ENCODE measurements at regions not wholly inside any gene's neighbourhood (a gene's known extent, or its start where the extent isn't known, plus 50 kb on each side); places are given as distances from the start of the nearest gene placed in this dataset.
A peak's percentile ranks its signal among the peaks of the same experiment; 100 is the strongest.

DNA sequence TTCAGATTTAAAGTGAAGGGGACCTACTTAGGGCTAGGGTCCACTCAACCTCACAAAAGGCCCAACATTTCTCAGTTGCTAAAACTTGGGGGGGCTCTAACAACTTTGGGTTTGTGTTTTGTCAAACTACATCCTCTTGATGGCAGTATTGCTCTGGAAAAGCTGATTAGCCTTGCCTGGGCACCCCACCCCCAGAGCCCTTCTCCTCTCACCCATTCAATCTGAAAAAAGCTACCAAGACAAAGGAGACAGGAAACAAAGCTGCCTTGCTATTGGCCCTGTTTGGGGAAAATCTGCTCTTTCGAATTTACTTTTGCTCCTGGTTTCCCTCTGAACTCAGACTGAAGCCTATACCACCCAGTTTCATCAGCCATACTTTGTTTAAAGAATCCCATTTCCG, 195.2 kb upstream of the STK26 start:
- Histone ChIP-seq H3K9me3 (ENCODE audit: control insufficient read depth, low read length) (no peaks in the 10 kb centered on the region), H2BK120ac (ENCODE audit: low read depth, low read length) (no peak overlapping the region), H3K36me3 (ENCODE audit: control insufficient read depth in 1 of 2, insufficient read depth in 2 of 2, low read depth in 1 of 2, low read length in 2 of 2) (no peaks in the 10 kb centered on the region), H3K14ac (ENCODE audit: low read length in 2 of 2) (no peak overlapping the region), H2BK5ac (ENCODE audit: low read depth, low read length, poor library complexity, severe bottlenecking) (no peak overlapping the region), H3K79me1 (replicated peaks; ENCODE audit: low read length, poor library complexity, severe bottlenecking) (peaks cover 2% of the 10 kb centered on the region), H4K91ac (ENCODE audit: low read length) (no peak overlapping the region), H3K4me1 (ENCODE audit: control insufficient read depth, insufficient read depth, low read depth, low read length) (peaks cover 2% of the 10 kb centered on the region), H3K9ac (ENCODE audit: low read length) (no peak overlapping the region), H3K27me3 (ENCODE audit: control insufficient read depth in 1 of 2, insufficient read depth in 1 of 2, low read length in 2 of 2) (peaks cover 0 to 23% of the 10 kb centered on the region in 2 experiments), H2AK5ac (ENCODE audit: low read length, severe bottlenecking) (no peak overlapping the region), H3K18ac (ENCODE audit: low read depth in 1 of 2, low read length in 2 of 2) (no peak overlapping the region), H3K4me2 (ENCODE audit: low read length, poor library complexity, severe bottlenecking) (peak overlapping the region; percentile 22), H3K23ac (ENCODE audit: low read length in 2 of 2) (no peak overlapping the region), H3K27ac (ENCODE audit: low read length, poor library complexity, severe bottlenecking) (no peak overlapping the region), H2BK12ac (ENCODE audit: low read length in 2 of 2) (no peak overlapping the region), H4K8ac (ENCODE audit: low read length) (no peak overlapping the region), H3K4ac (ENCODE audit: low read depth in 1 of 2, low read length in 2 of 2) (no peak overlapping the region), H2AFZ (ENCODE audit: low read depth, low read length) (no peak overlapping the region), H2BK15ac (ENCODE audit: low read depth, poor library complexity, severe bottlenecking) (no peak overlapping the region), H3K4me3 (ENCODE audit: insufficient read depth in 1 of 2, low read depth in 1 of 2, low read length in 2 of 2) (no peak overlapping the region)
- DNase-seq: peak; percentile 41
- WGBS: 0% methylated on average over 1 of the region's 2 CpGs

GRCh38 chrX:131828482-131828881, 194.6 kb upstream of the STK26 start:
- peak overlapping the region; percentile 39 for H3K4me2 ChIP-seq (ENCODE audit: low read length, poor library complexity, severe bottlenecking)
- DNase-seq: no peak
- H3K79me1 ChIP-seq (replicated peaks; ENCODE audit: low read length, poor library complexity, severe bottlenecking): peaks cover 2% of the 10 kb centered on the region
- H3K4ac ChIP-seq (ENCODE audit: low read depth in 1 of 2, low read length in 2 of 2): no peak overlapping the region
- H3K4me3 ChIP-seq (ENCODE audit: insufficient read depth in 1 of 2, low read depth in 1 of 2, low read length in 2 of 2): no peak overlapping the region
- peaks cover 0 to 23% of the 10 kb centered on the region in 2 experiments for H3K27me3 ChIP-seq (ENCODE audit: control insufficient read depth in 1 of 2, insufficient read depth in 1 of 2, low read length in 2 of 2)
- no peak overlapping the region for H2BK120ac ChIP-seq (ENCODE audit: low read depth, low read length)
- no peaks in the 10 kb centered on the region for H3K36me3 ChIP-seq (ENCODE audit: control insufficient read depth in 1 of 2, insufficient read depth in 2 of 2, low read depth in 1 of 2, low read length in 2 of 2)
- no peaks in the 10 kb centered on the region for H3K9me3 ChIP-seq (ENCODE audit: control insufficient read depth, low read length)
- no peak overlapping the region for H3K14ac ChIP-seq (ENCODE audit: low read length in 2 of 2)
- no peak overlapping the region for H2BK12ac ChIP-seq (ENCODE audit: low read length in 2 of 2)
- no peak overlapping the region for H2BK15ac ChIP-seq (ENCODE audit: low read depth, poor library complexity, severe bottlenecking)
- H3K4me1 ChIP-seq (ENCODE audit: control insufficient read depth, insufficient read depth, low read depth, low read length): peaks cover 2% of the 10 kb centered on the region
- no peak overlapping the region for H3K23ac ChIP-seq (ENCODE audit: low read length in 2 of 2)
- H2BK5ac ChIP-seq (ENCODE audit: low read depth, low read length, poor library complexity, severe bottlenecking): no peak overlapping the region
- no peak overlapping the region for H3K9ac ChIP-seq (ENCODE audit: low read length)
- no peak overlapping the region for H3K27ac ChIP-seq (ENCODE audit: low read length, poor library complexity, severe bottlenecking)
- H2AFZ ChIP-seq (ENCODE audit: low read depth, low read length): no peak overlapping the region
- H3K18ac ChIP-seq (ENCODE audit: low read depth in 1 of 2, low read length in 2 of 2): no peak overlapping the region
- no peak overlapping the region for H2AK5ac ChIP-seq (ENCODE audit: low read length, severe bottlenecking)
- no peak overlapping the region for H4K8ac ChIP-seq (ENCODE audit: low read length)
- no peak overlapping the region for H4K91ac ChIP-seq (ENCODE audit: low read length)

GRCh38 chrX:131830400-131831184, 192.5 kb upstream of the STK26 start:
- H3K9me3 ChIP-seq (ENCODE audit: control insufficient read depth, low read length): no peaks in the 10 kb centered on the region
- H2AK5ac ChIP-seq (ENCODE audit: low read length, severe bottlenecking): no peak overlapping the region
- H3K4ac ChIP-seq (ENCODE audit: low read depth in 1 of 2, low read length in 2 of 2): no peak overlapping the region
- H3K36me3 ChIP-seq (ENCODE audit: control insufficient read depth in 1 of 2, insufficient read depth in 2 of 2, low read depth in 1 of 2, low read length in 2 of 2): no peaks in the 10 kb centered on the region
- H3K23ac ChIP-seq (ENCODE audit: low read length in 2 of 2): no peak overlapping the region
- peak overlapping the region; percentile 85 for H3K27ac ChIP-seq (ENCODE audit: low read length, poor library complexity, severe bottlenecking)
- no peak overlapping the region for H2BK5ac ChIP-seq (ENCODE audit: low read depth, low read length, poor library complexity, severe bottlenecking)
- no peak overlapping the region for H2BK15ac ChIP-seq (ENCODE audit: low read depth, poor library complexity, severe bottlenecking)
- H3K4me3 ChIP-seq (ENCODE audit: insufficient read depth in 1 of 2, low read depth in 1 of 2, low read length in 2 of 2): peak overlapping the region; percentile 39 to 70
- H3K18ac ChIP-seq (ENCODE audit: low read depth in 1 of 2, low read length in 2 of 2): peak overlapping the region; percentile 66 to 83
- peak overlapping the region; percentile 35 for H4K8ac ChIP-seq (ENCODE audit: low read length)
- DNase-seq: peak; percentile 89
- H3K14ac ChIP-seq (ENCODE audit: low read length in 2 of 2): no peak overlapping the region
- peaks cover 2% of the 10 kb centered on the region for H3K4me1 ChIP-seq (ENCODE audit: control insufficient read depth, insufficient read depth, low read depth, low read length)
- peak overlapping the region; percentile 68 for H4K91ac ChIP-seq (ENCODE audit: low read length)
- 4% methylated on average over 13 of the region's 15 CpGs for WGBS
- no peak overlapping the region for H2AFZ ChIP-seq (ENCODE audit: low read depth, low read length)
- H3K9ac ChIP-seq (ENCODE audit: low read length): peak overlapping the region; percentile 77
- no peak overlapping the region for H2BK120ac ChIP-seq (ENCODE audit: low read depth, low read length)
- peaks cover 2% of the 10 kb centered on the region for H3K79me1 ChIP-seq (replicated peaks; ENCODE audit: low read length, poor library complexity, severe bottlenecking)
- no peak overlapping the region for H2BK12ac ChIP-seq (ENCODE audit: low read length in 2 of 2)
- H3K27me3 ChIP-seq (ENCODE audit: control insufficient read depth in 1 of 2, insufficient read depth in 1 of 2, low read length in 2 of 2): peaks cover 0 to 16% of the 10 kb centered on the region in 2 experiments
- H3K4me2 ChIP-seq (ENCODE audit: low read length, poor library complexity, severe bottlenecking): peak overlapping the region; percentile 45

- no peaks in the 10 kb centered on the region for H3K9me3 ChIP-seq (ENCODE audit: control insufficient read depth, low read length)
- H4K8ac ChIP-seq (ENCODE audit: low read length): peak overlapping the region; percentile 45
- no peaks in the 10 kb centered on the region for H3K36me3 ChIP-seq (ENCODE audit: control insufficient read depth in 1 of 2, insufficient read depth in 2 of 2, low read depth in 1 of 2, low read length in 2 of 2)
- no peak overlapping the region for H3K14ac ChIP-seq (ENCODE audit: low read length in 2 of 2)
- 17% methylated on average over 1 of the region's 2 CpGs for WGBS
- H3K27ac ChIP-seq (ENCODE audit: low read length, poor library complexity, severe bottlenecking): peak overlapping the region; percentile 70
- no peak overlapping the region for H2BK120ac ChIP-seq (ENCODE audit: low read depth, low read length)
- peak overlapping the region in 1 of 2 experiments; percentile 84 for H2BK12ac ChIP-seq (ENCODE audit: low read length in 2 of 2)
- H3K9ac ChIP-seq (ENCODE audit: low read length): peak overlapping the region; percentile 77
- peaks cover 2% of the 10 kb centered on the region for H3K4me1 ChIP-seq (ENCODE audit: control insufficient read depth, insufficient read depth, low read depth, low read length)
- H2BK15ac ChIP-seq (ENCODE audit: low read depth, poor library complexity, severe bottlenecking): no peak overlapping the region
- no peak for DNase-seq
- no peak overlapping the region for H3K18ac ChIP-seq (ENCODE audit: low read depth in 1 of 2, low read length in 2 of 2)
- no peak overlapping the region for H2BK5ac ChIP-seq (ENCODE audit: low read depth, low read length, poor library complexity, severe bottlenecking)
- H3K4me2 ChIP-seq (ENCODE audit: low read length, poor library complexity, severe bottlenecking): peak overlapping the region; percentile 43
- no peak overlapping the region for H2AK5ac ChIP-seq (ENCODE audit: low read length, severe bottlenecking)
- H3K4ac ChIP-seq (ENCODE audit: low read depth in 1 of 2, low read length in 2 of 2): peak overlapping the region in 1 of 2 experiments; percentile 49
- no peak overlapping the region for H2AFZ ChIP-seq (ENCODE audit: low read depth, low read length)
- H3K23ac ChIP-seq (ENCODE audit: low read length in 2 of 2): no peak overlapping the region
- H4K91ac ChIP-seq (ENCODE audit: low read length): no peak overlapping the region
- H3K27me3 ChIP-seq (ENCODE audit: control insufficient read depth in 1 of 2, insufficient read depth in 1 of 2, low read length in 2 of 2): peaks cover 0 to 11% of the 10 kb centered on the region in 2 experiments
- H3K4me3 ChIP-seq (ENCODE audit: insufficient read depth in 1 of 2, low read depth in 1 of 2, low read length in 2 of 2): peak overlapping the region in 1 of 2 experiments; percentile 70
- peaks cover 2% of the 10 kb centered on the region for H3K79me1 ChIP-seq (replicated peaks; ENCODE audit: low read length, poor library complexity, severe bottlenecking)
Measured at GRCh38 chrX:131831185-131831520, 191.9 kb upstream of the STK26 start.
